Fibroblast of skin of scalp (primary cell): ENCODE measurements at regions not wholly inside any gene's neighbourhood (a gene's known extent, or its start where the extent isn't known, plus 50 kb on each side); places are given as distances from the start of the nearest gene placed in this dataset.
A peak's percentile ranks its signal among the peaks of the same experiment; 100 is the strongest.

ENCODE experiments used
- DNase-seq: peaks from one replicate; pipeline ENCODE4 v3.0.0-alpha.2; 2013

DNA sequence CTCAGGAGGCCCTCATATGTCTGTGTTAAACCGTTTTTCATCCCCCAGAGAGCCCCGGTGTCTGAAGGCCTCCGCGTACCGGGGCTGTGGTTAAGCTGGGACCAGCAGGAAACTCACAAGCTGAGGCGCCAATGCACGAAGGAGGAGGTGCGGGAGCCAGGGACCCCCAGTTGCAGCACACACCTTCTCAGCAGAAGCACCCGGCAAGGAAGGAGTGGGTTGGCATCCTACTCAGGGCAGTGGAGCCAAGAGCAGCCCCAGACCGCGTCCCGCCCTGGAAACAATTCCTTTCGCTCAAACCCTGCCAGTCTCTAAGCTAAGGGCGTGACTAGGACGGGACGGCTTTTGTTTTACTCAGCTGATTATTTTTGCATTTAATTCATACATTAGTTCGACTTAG, 726.9 kb downstream of the BRD1 start:
- DNase-seq, result no peak

DNA sequence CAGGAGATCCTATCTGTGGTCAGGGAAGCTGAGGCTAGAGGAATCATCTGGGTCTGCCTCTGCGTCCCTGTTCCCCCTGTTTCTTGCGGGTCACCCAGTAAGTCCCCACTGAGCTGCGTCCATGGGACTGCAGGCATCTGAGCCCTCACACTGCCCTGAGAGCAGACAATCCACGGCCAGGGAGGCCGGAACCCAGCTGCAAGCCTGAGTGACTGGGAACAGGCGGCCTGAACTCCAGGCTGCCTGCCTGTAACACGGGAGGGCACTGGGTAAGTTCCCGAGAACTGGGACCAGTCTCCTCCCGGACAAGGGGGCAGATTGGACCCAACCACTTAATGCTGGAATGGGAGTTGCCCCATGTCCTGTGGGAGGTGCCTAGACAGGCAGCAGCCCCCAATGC, 727.4 kb downstream of the BRD1 start:
- DNase-seq, result no peak

DNA sequence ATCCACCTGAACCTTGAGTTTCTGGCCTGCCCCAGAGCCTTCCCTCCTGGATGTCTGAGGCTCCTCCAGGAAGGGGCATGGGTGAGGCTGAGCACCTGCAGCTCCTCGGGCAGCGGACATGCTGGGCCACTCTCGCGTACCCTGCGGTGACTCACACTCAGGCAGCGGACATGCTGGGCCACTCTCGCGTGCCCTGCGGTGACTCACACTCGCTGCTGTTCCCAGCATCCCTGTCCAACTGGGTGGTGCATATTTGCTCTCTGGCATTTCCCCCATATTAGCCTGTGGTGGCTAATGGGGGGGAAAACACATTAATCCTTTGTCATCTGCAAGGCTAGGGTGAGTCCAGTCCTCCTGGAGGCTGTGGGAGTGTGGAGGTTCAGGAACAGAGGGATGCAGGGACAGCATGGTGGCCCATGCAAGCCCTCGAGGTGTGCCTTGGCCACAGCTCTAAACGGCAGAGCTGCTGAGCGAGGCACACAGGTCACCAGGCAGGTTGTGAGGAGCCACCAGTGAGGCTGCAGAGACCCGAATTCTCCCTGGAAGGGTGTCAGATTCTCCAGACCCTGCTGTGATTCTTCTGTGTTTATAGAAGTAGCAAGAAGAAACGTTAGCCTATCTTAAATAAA, 728.1 kb downstream of the BRD1 start:
- DNase-seq, result peak; percentile 7

DNA sequence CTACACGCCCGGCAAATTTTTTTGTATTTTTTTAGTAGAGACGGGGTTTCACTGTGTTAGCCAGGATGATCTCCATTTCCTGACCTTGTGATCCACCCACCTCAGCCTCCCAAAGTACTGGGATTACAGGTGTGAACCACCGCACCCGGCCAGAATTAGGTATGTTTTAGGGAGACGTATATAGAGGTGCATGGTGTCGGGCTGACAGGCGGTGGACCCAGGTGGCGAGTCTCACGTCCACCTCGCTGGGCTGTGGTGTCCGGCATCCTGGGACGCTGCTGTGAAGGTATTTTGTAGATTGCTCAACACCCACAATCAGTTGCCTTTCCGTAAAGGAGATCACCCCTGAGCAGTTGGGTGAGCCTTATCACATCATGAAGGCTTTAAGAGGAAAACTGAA, 728.6 kb downstream of the BRD1 start:
- no peak for DNase-seq

DNA sequence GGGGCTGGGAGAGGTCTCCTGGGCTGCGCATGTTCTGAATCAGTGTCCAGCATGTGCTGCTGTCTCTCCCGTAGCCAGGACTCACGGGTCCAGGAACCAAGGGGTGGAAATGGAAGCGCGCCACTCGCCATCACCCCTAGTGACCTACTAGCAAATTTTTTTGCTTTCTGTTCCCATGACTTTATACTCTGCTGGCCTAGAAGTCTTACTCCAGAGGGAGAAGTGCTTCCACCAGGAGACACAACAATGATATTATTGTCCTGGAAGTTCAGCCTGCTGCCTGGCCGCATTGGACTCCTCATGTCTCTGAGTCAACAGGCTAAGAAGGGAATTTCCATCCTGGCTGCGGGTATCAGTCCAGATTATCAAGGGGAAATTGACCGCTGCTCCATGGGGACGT, 729.7 kb downstream of the BRD1 start:
- no peak for DNase-seq

DNA sequence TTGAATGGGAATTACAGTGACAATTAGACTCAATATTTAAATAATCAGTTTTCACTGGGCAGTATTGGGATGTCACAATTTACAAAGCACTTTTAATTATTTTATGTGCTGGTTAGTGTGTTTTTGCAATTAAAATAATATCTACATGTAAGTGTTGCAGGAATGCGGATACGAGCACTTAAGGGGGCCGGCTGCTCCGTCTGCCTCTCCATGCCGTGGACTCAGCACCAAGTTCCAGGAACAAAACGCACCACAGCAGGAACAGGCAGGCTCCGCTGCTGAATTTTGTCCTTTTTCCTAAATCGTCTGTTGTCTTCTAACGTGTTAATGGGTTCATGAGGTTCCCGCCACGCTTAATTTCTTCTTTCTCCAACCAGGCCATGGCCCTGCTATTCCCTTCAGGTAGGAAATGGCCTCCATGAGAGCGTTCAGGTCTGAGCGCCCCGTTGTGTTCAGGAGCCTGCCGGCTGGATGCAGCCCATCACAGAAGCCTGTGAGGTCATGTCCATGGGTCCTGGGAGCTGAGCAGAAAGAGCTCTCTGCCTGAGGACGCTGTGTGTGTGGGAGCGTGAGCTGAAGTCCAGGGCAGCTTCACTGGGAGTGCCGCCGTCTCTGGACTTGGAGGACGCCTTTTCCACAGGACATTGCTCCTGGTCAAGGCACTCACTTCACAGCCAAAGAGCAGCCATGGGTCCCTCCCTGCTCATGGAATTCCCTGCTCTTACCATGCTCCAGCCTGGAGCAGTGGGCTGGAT, 730.3 kb downstream of the BRD1 start:
- no peak for DNase-seq

DNA sequence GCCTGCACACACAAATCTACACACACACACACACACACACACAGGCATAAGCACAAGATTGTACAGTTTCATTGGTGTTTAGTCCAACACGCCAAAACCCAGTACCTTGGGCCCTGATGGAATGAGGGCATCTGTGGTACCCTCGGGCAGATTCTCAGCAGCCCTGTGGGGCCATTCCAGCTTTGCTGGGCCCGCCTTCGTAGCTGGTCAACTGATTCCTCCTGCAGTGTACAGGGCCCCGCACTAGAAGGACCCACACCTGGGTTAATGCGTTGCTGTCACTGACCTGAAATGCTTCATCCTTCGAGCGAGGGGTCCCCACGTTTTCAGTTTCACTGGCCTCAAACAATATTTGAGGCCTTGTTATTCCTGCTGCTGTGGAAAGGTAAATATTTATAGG, 731.2 kb downstream of the BRD1 start:
- no peak for DNase-seq

DNA sequence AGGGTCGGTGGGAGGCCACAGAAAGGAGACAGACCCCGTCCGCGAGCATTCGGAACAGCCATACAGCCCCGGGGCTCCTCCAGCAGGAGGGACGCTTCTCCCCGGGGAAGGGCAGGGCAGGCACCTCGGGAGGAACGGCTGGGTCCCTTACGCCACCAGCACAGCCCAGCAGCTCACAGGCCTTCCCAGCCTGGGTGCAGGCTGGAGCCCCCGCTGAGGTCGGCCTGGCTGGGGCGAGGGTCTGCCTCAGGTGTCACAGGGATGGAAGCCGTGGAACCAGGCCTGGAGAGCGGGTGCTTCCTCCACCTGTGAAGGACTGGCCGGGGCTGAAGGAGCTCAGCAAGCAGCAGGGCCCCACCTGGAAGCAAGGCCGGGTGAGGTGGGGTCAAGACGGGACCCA, 732.3 kb downstream of the BRD1 start:
- no peak for DNase-seq

DNA sequence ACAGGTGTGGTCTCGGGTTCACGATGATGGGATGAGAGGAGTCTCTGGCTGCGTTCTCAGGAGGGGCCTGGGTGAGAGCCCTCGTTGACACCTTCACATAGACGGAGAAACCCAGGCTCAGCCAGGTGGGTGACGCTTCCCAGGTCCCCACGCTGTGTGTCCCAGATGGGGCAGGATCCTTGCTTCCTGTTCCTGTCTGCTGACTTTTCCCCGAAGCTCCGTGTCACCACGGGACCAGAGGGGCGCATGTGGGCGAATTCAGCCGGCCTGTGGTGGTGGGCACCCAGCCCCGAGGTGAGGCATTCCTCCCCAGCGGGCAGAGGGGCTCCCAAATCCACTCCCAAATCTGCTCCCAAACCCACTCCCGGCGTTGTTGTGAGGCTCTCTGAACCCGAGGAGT, 732.8 kb downstream of the BRD1 start:
- no peak for DNase-seq

DNA sequence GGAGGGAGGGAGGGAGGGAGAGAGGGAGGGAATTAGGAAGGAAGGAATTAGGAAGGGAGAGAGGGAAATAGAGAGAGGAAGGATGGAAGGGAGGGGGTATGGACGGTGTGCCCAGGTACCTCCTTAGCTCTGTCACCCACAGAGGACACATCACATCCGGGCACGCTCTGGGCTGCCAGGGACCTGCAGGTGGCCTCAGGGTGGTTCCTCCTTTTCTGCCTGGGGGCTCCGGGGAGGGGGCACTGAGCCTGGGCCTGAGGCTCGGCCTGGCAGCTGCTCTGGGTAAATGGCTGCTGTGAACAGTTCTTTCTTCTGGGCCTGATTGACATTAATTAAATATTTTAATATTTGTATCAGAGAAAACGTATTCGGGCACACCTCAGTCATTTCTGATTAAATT, 733.5 kb downstream of the BRD1 start:
- no peak for DNase-seq

DNA sequence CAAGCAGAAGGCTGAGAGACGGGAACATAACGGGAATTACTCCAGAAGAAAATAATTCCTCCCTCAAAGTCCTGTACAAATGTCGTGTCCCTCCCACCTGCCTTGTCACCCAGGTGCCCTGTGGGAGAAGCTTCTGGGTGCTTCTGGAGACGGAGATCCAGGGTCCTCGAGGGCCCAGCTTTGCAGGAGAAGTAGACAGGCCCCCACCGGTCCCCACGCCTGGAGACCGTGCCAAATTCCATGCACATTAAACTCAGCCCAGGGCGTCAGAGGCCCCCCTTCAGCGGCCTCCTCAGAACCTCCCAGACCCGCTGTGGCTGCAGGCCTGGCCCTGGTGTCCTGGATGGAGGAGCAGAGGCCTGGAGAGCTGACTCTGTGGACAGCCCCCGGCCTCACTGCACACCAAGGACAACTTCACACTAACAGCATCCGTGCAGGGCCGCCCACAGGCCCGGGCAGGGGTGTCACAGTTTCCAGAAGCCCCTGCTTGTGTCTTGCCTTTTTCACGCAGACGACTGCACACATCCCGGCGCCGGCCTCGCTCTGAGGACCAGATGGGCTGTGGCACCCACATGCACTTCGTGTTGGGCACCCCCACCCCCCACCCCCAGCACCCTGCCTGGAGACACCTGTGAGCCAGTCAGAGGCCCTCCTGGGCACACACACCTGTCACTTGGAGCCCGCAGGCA, 734.3 kb downstream of the BRD1 start:
- no peak for DNase-seq

DNA sequence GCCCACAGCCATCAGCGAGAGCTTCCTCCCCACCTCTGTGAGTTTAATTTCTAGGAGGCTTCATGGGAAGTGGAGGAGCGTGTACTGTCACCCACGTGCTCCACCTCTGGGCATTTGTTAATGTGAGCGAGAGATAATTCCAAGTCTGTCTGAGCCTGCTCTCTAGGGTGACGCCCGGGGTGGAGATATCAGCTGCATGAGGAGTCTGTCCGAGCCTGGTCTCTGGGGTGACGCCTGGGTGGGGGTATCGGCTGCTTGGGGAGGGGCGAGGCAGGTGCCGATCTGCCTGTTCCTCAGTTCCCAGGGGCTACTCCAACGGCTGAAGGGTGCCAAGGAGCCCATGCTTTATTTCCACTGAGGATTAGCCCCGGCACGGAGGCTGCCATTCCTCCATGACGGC, 735.0 kb downstream of the BRD1 start:
- no peak for DNase-seq

DNA sequence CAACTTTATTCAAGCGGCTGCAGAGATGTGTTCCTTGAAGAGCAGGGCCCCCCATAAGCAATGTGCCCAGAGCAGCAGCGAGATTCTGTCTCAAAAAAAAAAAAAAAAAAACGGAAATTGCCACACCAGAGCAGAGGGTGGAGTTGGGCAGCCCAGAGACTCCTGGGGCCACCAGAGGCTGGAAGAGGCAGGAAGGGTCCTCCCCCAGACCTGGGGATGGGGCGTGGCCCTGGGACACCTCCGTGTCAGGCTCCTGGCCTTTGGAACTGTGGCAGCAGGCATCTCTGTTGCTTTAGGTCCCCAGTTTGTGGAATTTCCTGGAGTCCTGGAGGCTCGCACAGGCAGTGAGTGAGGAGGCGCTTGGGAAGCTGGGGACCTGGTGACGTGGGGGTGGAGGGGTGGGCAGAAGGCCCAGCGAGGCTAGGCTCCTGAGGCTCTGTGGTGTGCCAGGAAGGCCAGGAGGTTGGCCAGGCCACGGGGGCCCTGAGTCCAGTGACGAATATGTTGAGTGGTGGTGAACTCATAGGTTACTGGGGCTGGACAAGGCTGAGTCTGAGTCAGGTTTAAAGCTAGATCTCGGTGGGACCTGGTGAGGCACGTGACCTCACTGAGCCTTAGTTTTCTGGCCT, 735.6 kb downstream of the BRD1 start:
- DNase-seq, result no peak

DNA sequence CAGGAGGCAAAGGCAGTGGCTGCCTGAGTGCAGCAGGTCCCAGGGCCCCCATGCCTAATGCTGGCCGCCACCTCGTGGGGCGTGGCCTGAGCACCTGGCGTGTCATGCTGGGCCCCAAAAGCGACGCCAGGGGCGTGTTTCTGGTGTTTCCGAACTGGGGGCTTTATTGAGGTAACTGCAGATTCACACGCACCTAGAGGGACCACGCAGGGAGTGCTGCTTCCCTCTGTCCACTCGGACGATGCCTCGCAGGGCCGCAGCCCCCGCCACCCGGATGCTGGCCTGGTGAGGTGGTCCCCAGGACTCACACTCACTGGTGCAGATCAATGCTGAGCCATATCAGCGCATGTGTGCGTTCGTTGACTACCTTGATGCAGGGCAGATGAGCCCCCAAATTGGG, 736.2 kb downstream of the BRD1 start:
- no peak for DNase-seq

DNA sequence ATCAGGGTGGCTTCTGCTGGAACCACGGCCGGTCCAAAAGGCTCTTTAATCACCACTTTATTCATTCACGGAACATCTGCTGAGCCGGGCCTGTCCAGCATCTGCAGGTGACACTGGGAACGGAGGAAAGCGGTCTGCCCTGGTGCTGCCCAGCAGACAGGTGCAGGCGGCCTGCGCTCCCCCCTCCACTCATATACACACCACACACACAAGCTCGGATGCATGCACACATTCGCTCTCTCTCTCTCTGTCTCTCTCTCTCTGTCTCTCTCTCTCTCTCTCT, 736.9 kb downstream of the BRD1 start:
- DNase-seq, result no peak

DNA sequence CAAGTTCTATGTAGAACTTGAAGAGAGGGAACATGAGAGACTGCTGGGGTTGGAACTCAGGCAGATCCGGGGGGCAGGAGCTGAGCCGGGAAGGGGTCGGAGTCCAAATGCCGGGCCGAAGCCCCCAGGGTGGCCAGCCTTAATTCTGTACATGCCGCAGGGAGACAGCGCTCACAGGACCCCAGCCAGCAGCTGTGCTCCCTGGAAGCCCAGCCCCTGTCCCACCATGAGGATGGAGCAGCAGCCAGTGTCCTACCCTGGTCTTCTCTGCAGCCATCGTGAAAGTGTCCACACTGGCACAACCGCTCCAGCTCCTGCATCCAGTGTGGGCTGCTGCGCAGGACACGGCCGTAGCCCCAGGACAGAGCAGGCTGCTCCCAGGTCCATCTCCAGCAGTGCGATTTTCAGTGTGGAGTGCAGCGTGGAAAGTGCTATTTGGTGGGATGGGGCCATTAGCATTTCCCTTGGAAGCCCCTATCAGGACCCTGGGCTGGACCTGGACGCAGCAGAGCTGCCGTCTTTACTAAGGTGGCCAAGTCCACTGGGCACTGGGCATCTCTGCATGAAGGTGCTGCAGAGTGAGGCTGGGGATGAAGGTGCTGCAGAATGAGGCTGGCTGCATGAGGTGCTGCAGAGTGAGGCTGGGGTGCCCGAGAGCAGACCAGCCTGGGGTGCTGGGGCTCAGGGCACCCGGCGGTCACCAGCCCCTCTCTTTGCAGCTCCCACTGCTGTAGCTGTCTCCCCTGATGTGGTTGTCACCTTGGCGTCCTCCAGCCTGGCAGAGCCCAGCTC, 737.4 kb downstream of the BRD1 start:
- no peak for DNase-seq

DNA sequence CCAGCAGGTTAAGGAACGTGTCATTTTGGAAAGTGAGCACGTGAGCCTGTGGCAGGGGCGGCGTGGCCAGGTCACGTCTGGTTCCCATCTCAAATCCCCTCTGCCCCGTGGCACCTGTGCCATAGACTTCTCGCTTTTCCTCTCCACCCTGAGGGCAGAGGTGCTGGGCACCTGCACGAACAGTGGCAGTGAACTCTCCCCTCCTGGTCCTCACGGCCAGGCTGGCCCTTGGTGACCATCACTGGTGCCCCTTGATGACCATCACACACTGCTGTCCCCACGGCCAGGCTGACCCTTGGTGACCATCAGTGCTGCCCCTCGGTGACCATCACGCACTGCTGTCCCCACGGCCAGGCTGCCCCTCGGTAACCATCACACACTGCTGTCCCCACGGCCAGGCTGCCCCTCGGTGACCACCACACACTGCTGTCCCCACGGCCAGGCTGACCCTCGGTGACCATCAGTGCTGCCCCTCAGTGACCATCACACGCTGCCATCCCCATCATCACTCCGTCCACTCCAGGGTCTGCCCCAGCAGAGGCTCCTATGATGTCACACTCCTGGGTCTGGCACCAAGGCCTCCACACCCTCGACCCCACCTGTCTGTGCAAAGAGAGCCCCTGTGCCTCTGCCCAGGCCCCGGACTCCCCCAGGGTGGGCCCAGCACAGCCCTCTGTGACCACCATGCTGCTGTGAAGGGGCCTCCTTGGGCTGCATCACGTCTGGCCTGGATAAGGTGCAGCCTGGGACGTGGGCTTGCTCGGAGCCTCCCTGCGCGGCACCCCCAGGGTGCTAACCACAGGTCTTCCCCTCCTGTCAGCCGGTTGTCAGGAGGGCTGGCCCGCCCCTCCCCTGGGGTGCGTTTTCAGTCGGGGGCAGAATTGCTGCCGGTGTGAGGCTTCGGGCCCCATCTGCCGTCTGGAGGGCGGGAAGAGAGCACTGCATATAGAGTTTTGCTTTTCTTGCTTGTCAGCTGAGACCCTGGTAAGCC, 738.6 kb downstream of the BRD1 start:
- no peak for DNase-seq

DNA sequence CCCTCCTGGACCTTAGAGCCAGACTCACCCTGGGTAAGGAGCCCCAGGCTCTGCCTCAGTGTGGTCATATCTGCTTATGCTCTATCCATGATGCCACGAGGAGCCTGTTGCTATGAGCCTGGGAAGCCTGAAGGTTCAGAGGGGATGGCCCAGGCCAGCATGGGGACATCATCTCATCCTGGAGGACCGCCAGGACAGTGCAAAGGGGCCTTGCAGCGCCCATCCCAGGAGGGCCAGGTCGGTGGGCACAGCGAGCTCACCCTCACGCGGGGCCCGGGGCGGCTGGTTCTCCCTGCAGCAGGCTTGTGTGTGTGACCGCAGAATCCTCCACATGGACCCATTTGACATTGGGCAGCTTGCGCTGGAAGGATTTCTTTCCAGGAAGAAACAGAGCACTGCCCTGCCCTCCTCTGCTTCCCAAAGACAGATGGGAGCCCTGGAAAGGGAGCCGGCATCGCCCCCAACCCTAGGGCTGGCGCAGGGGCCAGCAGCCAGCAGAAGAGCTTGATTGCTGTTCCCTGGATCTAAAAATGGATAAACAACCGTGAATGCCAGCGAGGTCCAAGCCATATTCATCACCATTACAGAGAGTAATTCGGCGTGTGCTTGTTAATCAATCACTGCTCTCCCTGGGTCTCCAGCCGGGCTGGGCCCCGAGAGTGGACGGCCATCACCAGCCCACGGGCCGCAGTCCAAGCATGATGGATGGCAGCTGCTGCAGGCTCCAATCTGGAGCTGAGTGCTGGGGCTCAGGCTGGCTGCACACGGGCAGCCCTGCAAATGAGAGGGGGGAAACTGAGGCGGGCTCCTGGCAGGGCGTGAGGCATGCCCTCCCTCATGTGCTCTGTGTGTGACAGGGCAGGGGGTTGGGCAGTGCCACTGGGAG, 739.7 kb downstream of the BRD1 start:
- no peak for DNase-seq

DNA sequence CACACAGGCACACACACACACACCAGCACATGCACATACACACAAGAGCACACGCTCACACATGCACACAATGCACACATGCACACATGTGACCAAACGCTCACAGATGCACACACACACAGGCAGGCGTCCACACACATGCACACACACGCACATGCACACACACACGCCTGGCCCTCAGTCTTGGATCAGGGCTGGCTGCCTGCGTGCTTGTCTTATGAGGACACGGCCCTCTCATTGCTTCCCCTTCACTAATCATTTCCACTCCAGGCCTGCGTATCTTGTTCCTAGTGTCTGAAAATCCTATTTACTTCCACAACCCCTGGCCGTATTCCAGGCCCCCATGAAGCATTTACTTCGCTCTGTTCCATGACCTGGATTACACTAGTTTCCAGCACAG, 740.5 kb downstream of the BRD1 start:
- no peak for DNase-seq

DNA sequence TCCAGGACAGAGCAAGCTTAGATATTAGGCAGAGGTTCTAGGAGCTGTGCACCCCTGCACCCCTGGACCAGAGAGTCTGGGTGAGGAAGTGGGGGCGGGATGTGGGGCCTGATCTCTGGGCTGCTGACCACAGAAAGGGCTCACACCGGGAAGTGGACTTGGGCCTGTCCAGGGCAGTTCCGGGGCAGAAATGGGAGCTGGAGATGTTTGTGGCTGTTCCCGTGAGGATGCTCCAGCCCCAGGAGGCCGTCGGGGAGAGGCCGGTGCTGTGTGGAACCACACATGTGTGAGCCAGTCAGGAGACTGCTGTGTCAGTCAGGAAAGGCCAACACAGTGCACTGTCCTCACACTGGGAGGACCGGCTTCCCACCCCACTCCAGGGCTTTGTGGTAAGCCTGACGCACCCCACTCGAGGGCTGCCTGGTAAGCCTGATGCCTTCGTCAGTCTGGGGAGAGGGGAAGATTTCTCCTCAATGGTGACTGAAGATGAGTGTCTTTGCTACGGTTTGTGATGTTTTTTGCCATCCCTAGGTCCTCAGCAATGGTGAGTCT, 741.0 kb downstream of the BRD1 start:
- no peak for DNase-seq
